ENCODE measurements at regions not wholly inside any gene's neighbourhood (a gene's known extent, or its start where the extent isn't known, plus 50 kb on each side); places are given as distances from the start of the nearest gene placed in this dataset.
"Not testable (repeated sequence)": the region's sequence is repeated elsewhere in the genome, so short reads cannot be mapped to it uniquely, and the experiment has no call there.

DNA sequence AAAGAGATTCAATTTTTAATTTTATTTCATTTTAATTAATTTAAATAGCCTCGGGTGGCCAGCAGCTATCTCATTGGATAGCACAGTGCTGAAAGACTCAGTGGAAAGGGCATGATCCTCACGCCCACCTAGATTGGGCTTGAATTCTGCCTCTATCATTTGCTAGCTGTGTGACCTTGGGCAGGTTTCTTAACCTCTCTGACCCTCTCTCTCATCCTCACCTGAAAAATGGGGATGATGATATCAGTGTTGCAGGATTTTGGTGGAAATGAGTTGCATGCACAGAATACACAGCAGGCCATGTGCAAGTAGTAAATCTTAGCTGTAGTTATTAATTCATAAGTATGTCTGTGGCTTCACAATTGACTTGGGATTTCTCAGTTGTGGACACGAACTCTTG is 272.4 kb upstream of the XYLT1 start:
- in situ Hi-C loops (cut with MboI; ENCODE audit: low pct_unique_long_range_greater_than_20kb, low sequenced_read_pairs), result no loop called here
- DNase-seq, result no peak

DNA sequence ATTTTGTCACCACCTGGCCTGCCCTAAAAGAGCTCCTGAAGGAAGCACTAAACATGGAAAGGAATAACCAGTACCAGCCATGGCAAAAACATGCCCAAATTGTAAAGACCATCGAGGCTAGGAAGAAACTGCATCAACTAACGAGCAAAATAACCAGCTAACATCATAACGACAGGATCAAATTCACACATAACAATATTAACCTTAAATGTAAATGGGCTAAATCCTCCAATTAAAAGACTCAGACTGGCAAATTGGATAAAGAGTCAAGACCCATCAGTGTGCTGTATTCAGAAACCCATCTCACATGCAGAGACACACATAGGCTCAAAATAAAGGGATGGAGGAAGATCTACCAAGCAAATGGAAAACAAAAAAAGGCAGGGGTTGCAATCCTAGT is 264.3 kb upstream of the XYLT1 start:
- in situ Hi-C loops (cut with MboI; ENCODE audit: low pct_unique_long_range_greater_than_20kb, low sequenced_read_pairs); DNase-seq: not testable (repeated sequence)

DNA sequence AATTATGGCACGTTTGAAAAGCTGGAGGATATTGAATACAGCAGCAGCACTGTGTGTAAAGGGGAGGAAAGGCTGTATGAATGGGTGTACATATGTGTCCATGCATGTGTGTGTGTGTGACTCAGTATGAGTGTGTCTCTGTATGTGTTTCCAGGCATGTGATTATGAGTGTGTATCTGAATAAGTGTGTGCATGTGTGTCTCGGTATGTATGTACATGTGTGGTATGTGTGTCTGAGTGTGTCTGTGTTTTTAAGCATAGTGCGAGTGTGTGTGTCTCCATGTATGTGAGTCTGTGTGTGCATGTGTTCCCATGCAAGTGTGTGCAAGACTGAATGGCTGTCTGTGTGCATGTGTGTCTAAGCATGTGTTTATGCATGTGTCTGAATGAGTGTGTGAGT is 259.1 kb upstream of the XYLT1 start:
- DNase-seq, result no peak
- in situ Hi-C loops (cut with MboI; ENCODE audit: low pct_unique_long_range_greater_than_20kb, low sequenced_read_pairs), result no loop called here

DNA sequence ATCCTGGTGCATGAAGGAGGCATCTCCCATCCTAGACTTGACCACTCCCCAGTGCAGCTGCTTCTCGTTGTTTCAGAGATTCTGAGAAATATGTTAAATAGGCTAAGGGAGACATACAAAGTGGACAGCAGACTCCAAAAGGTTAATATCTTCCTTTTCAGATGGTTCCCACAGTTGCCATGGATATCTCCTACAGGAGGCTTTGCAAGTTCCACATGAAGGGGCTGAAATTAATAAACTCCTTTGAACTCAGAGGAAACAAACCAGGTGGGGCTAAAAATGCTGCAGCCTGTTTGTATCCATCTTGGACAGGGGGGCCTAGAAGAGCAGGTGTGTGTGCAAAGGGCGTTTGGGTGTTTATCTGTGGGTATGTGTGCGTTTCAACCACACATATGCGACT is 257.4 kb upstream of the XYLT1 start:
- DNase-seq, result no peak
- in situ Hi-C loops (cut with MboI; ENCODE audit: low pct_unique_long_range_greater_than_20kb, low sequenced_read_pairs), result no loop called here

DNA sequence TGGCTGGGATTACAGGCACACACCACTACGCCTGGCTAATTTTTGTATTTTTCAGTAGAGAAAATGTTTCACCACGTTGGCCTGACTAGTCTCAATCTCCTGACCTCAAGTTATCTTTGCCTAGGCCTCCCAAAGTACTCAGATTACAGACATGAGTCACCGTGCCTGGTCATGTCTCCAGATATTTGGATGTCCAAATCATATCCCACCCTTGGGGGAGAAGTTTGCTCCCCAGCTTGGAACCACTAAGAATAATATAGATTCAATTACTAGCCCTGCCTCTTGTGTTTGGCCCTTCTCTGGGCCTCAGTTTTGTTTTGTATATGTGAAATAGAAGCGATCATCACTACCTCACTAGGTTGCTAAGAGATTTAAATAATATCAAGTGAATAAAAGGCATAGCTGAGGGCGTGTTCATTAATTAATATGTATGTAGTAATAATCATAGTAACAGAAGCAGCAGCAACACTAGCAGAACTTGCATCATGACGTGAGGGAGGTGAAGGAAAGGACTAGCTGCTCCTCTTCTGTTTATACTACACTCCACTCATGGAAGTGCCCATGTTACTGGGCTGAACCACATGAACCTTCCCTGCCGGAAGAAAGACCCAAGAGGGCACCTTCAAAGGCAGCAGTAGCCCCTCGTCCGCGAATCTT is 253.6 kb upstream of the XYLT1 start:
- in situ Hi-C loops (cut with MboI; ENCODE audit: low pct_unique_long_range_greater_than_20kb, low sequenced_read_pairs), result no loop called here
- DNase-seq, result no peak

DNA sequence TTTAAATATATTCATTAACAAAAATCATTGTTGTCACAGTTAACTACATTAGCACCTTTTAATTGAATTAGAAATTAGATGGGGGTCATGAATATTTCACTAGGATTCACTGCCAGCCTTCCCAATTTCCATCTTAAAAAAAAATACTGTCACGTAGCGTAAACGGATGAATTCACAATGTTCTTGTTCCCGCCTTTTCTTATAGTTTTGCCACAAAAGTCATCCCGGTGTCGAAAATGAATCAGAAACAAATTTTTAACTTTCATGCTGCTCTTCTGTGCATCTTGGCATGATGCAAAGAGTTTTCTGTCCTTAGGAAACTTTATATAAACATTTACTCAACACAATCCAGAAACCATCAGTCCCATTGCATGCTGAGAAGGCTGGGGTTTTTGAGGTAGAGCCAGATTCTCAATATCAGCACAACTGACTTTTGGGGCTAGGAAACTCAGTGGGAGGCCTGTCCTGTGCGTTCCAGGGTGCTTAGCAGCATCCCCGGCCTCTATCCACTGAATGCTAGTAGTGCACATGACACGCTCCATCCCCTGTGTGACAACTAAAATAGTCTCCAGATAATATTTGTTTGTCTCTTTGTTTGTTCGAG is 252.9 kb upstream of the XYLT1 start:
- DNase-seq, result no peak
- in situ Hi-C loops (cut with MboI; ENCODE audit: low pct_unique_long_range_greater_than_20kb, low sequenced_read_pairs), result no loop called here

DNA sequence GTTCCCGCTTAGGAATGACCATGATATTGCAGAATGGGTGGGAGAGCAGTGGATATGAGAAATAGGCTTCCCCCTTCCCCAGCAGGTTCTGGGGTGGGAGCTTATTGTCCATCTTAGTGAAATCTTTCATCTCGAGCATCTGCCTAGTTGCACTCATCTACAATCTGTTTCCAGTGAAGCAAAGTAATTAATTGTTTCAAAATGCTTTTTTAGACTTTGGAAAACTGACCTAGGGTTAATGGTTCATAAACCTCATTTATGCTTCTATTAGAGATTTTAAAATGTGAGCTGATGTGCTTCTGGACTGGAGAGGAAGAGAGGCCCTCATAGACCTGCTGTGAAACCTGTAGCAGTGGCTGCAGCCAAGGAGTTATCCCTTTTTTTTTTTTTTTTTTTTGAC is 247.7 kb upstream of the XYLT1 start:
- in situ Hi-C loops (cut with MboI; ENCODE audit: low pct_unique_long_range_greater_than_20kb, low sequenced_read_pairs), result no loop called here
- DNase-seq, result no peak

DNA sequence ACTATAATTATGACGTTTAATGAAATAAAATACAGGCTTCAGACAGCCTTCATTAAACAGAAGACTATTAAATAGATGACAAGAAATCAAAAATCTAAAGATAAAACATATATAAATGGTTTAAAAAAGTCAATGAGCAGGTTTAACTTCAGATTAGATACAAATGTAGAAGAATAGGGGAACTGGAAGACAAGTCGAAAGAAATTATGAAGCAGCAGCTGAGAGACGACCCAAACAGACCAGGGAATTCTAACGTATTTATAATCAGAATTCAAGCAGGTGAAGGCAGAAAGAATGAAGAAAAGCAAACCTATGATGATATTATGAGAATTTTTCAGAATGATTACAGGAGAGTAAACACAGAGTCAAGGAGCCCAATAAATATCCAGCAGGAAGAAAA is 235.1 kb upstream of the XYLT1 start:
- in situ Hi-C loops (cut with MboI; ENCODE audit: low pct_unique_long_range_greater_than_20kb, low sequenced_read_pairs), result no loop called here
- DNase-seq, result no peak

DNA sequence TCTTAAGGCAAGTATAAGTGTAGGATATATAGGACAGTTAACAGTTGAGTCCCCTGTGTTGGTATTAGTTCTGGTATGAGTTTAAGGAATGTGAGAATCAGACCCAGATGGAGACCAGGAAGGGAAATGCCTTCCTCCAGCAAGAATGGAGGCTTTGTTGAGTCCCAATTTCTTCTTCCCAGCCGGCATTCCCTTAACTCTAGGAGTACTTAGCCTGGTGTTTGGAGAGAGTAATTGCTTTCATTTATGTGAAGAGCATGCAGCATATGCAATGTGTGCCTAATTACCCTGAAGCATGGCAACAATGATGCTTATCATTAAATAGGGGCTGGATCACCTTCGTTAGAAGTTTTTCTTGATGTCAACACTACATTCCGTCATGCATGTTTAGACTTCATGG is 225.9 kb upstream of the XYLT1 start:
- no peak for DNase-seq
- in situ Hi-C loops (cut with MboI; ENCODE audit: low pct_unique_long_range_greater_than_20kb, low sequenced_read_pairs), result no loop called here

DNA sequence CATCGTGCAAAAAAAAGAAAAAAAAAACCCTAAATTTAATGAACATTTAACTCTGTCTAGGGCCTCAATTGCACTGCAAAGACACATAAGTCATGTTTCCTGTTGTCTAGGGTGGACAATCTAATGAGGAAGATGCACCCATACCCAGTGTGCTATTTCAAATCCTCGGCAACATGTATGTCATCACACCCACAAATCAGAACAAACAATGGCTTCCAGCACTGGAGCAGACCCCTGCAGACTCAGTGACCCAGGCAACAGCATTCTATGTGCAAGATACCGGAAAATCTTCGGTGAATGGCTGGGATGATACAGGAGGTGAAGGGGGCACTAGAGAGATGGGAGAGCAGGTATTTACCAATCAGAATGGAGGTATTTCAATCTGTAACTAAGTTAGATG is 221.7 kb upstream of the XYLT1 start:
- in situ Hi-C loops (cut with MboI; ENCODE audit: low pct_unique_long_range_greater_than_20kb, low sequenced_read_pairs), result no loop called here
- no peak for DNase-seq

DNA sequence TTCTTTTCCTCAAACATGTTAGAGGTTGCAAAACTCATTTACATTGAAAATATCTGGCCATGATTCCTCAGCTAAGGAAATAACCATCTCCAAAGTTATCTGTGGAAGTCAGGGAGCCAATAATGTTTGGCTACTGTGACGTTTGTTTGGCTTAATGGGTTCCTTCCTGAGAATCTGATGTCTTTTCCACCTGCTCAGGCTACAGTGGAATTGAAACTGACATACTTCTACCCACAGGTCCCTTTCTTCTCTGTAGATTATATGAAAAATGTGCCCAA is 221.1 kb upstream of the XYLT1 start:
- in situ Hi-C loops (cut with MboI; ENCODE audit: low pct_unique_long_range_greater_than_20kb, low sequenced_read_pairs), result no loop called here
- DNase-seq, result no peak

DNA sequence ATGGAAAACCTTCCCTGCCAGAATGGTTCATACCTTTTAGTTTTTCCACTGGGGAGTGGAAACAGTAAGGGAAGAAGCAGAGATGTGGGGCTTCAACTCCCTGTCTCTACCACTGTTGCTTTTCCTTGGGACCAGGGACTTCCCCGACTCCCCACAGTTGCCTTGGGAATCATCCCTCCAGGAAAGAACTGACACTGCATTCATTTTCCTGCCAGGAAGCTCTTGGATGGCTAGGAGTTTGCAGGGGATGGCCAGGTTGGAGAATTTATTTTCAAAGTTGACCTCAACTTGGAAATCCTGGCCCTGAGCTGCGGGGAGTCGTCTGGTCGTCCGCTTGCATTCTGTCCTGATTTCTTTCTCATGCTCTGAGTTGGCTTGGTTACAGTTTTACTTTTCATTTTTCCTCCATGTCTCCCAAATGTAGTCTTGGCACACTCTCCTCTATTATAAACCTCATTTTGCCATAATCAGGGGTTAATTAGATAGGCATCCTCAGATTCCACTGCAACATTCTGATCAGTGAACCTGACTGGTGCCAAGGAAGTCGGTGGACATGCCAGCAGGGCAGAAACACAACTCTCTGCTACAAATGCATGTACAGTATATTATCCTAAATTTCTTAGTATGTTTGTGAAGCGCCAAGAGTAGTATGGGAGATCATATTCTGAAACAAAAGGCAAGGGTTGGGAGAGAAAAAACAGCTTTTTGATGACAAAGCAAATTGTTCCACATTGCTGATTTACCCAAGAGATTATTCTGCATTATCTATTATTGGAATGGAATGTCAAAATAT is 220.5 kb upstream of the XYLT1 start:
- in situ Hi-C loops (cut with MboI; ENCODE audit: low pct_unique_long_range_greater_than_20kb, low sequenced_read_pairs), result no loop called here
- DNase-seq, result no peak

DNA sequence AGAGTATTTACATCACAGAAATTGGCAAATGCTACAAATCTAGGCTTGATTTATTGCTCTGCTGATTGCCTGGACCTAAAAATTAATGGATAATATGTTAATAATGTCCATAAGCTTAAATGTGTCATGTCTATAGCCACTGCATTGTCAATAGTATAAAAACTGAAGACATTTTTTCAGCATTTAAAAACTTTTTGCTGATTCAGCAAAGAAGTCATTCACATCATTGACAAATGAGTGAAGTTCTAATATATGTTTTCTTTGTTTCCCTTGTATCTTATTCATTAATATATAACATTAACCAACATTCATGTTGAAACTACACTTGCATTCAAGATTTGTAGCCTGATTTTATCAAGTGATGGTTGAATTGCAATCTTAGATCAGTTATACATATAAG is 214.7 kb upstream of the XYLT1 start:
- no peak for DNase-seq
- in situ Hi-C loops (cut with MboI; ENCODE audit: low pct_unique_long_range_greater_than_20kb, low sequenced_read_pairs), result no loop called here

DNA sequence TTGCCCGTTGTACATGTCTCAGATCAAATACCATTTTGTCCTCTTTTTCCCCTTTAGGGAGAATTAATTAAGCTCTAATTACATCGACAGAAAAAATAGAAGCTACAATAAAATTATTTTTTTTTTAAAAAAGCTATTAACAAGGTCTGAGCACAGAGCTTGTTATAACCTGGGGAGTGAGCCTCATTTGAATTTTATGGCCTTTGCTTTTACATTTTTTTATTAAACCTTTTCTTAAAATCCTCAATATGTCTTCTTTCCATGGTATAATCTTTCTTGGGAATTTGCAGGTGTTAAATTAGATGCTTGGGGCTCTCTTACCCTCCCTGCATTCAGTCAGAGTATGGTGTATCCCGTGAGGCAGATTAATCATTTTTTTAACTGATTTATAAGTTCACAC is 212.5 kb upstream of the XYLT1 start:
- in situ Hi-C loops (cut with MboI; ENCODE audit: low pct_unique_long_range_greater_than_20kb, low sequenced_read_pairs), result no loop called here

DNA sequence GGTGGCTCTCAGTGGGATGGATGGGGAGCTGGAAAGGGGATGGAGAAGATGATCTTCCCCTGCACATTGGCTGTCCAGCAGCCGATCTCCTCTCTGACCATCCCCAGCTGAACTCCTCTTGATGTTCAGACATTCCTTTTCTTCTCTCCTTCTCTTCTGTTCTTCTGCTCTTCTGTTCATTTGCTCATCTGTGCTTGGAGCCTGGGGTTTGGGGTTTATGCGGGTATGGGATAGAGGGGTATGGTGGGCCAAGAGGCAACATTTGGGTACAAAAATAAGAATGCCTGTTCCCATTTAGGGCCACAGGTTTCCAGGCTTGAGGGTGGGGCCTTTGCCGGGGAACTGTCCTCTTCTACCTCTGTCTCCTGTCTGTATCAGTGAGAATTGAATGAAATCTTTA is 205.4 kb upstream of the XYLT1 start:
- no peak for DNase-seq
- in situ Hi-C loops (cut with MboI; ENCODE audit: low pct_unique_long_range_greater_than_20kb, low sequenced_read_pairs), result no loop called here

More for the DNA sequence above, 212.5 kb upstream of the XYLT1 start:
- DNase-seq, result no peak

DNA sequence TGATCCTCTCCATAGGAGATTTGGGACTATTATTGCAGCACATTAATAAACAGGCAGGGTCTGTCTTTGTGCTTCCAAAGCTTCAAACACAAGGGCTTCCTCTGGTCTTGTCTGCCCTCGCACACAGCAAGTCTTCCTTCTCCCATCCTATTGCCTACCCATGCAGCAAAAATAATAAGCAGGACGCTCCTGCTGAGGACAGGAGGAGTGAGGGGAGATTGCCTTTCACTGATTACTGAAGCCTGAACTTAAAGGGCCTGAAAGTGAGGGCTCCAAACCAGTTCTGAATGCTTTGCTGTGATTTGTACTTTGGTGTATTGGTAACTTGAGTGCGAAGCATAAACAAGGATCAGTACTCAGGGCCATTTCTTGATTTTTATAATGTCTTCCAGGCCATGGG is 197.6 kb upstream of the XYLT1 start:
- no peak for DNase-seq
- in situ Hi-C loops (cut with MboI; ENCODE audit: low pct_unique_long_range_greater_than_20kb, low sequenced_read_pairs), result no loop called here

DNA sequence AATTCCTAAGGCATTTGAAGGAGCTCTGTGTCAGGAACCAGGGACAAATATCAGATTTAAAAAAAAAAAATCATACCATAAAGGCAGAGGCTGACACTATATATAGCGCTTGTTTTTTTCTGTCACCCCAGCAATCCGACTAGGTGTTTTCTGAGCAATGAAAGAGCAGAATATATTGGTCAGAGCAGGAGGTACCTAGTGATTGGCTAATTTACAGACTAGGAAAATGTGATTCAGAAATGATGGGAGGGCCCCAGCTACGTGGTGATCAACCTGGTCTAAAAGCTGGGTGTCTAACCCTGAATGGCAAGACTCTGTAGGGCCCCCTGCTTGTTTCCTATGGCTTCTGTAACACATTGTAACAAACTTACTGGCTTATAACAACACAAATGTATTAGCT is 195.5 kb upstream of the XYLT1 start:
- DNase-seq, result no peak
- in situ Hi-C loops (cut with MboI; ENCODE audit: low pct_unique_long_range_greater_than_20kb, low sequenced_read_pairs), result no loop called here

DNA sequence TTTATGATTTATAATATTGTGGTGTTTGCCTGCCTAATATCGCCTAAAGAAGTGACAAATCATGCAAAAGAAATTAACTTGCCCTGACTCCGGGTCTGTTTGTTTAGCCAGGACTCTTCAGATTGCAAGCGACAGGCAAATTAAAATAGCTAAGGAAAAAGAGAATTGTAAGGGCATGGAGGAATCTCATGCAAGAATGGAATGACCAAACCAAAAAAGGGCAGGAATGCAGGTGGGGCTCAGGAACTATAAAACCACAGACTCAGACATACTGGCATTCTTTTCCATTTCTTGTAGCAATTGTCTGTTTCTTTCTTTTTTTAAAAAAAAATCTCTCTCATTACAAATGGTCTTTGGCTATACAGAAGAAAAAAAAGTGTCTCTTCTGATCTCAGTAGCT is 188.1 kb upstream of the XYLT1 start:
- DNase-seq, result no peak
- in situ Hi-C loops (cut with MboI; ENCODE audit: low pct_unique_long_range_greater_than_20kb, low sequenced_read_pairs), result no loop called here

DNA sequence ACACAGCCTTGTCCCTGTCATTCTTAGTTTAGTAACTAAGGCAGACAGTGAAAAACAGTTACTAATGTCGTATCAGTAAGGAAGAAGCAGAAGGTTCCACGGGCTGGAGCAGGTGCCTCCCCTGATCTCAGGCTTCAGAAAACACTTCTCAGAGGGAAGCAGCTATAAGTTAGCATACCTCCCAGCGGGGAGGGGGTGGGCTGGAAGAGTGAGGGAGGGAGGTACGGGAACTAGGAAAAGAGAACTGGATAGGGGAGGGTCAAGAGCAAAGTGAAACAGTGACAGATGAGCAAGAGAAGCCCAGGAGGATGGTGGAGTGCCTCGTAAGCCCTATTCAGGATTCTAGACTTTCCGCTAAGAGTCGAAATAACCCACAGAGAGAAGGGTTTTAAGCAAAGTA is 186.3 kb upstream of the XYLT1 start:
- in situ Hi-C loops (cut with MboI; ENCODE audit: low pct_unique_long_range_greater_than_20kb, low sequenced_read_pairs), result no loop called here
- no peak for DNase-seq

DNA sequence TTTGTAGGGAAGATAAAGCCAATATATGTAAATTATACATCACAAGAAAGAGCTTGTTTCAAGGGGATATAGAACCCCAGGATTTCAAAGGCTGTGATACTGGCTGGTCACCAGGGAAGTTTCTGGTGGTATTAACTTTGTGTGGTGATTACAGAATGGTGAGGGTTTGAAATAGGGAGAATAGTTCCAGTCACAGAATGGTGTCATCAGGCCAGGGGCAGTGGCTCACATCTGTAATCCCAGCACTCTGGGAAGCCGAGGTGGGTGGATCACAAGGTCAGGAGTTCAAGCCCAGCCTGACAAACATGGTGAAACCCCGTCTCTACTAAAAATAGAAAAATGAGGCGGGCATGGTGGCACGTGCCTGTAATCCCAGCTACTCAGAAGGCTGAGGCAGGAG is 183.8 kb upstream of the XYLT1 start:
- no peak for DNase-seq
- in situ Hi-C loops (cut with MboI; ENCODE audit: low pct_unique_long_range_greater_than_20kb, low sequenced_read_pairs), result no loop called here

DNA sequence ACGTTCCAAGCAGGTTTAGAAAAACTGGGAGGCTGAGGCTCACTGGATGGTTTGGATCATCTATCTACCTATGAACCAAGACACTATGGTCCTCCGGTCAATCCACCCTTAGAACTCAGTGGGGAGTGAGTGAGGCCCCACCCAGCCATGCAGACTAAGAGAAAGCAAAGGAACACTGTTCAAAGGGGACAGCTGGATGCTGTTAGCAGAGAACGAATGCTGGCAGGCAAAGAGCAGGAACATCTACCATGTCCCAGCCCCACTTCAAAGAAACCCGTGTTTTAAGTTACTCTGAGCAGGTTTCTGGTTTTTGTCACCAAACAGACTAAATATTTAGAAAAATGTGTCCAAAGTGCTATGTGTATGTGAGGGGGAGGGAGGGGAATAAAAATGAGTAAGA is 183.4 kb upstream of the XYLT1 start:
- no peak for DNase-seq

More for the DNA sequence above, 183.4 kb upstream of the XYLT1 start:
- in situ Hi-C loops (cut with MboI; ENCODE audit: low pct_unique_long_range_greater_than_20kb, low sequenced_read_pairs), result no loop called here

Measured in KBM-7 (cell line).